ENCODE measurements at regions not wholly inside any gene's neighbourhood (a gene's known extent, or its start where the extent isn't known, plus 50 kb on each side); places are given as distances from the start of the nearest gene placed in this dataset.
A peak's percentile ranks its signal among the peaks of the same experiment; 100 is the strongest.

- TF ChIP-seq CTCF (conservative IDR thresholded peaks at IDR 0.05; ENCODE audit: low read depth, low read length) (peak; percentile 88), EZH2 (IDR thresholded peaks at IDR 0.05; ENCODE audit: low read length, unreplicated experiment) (no peak)
Observed at GRCh38 chr7:94087664-94088352, 83.7 kb upstream of the BET1 start.
